Activated CD8-positive, alpha-beta T cell treated with anti-CD3 and anti-CD28 coated beads, Interleukin-2, amount 10 ng/mL, durations not matched to agents 7 days and 5 days (primary cell): ENCODE measurements at regions not wholly inside any gene's neighbourhood (a gene's known extent, or its start where the extent isn't known, plus 50 kb on each side); places are given as distances from the start of the nearest gene placed in this dataset.

Source experiments
- ATAC-seq: fragments of 150-1000 bp; cut with Tn5 transposase; one replicate; pipeline ENCODE4 v1.10.0; 2021; ENCODE audit warnings: moderate library complexity
- CTCF ChIA-PET: fragments of 350-600 bp; sonication (Branson Sonifier 250); formaldehyde crosslinking; loops from one replicate; lab custom pipeline; 2021; ENCODE audit warnings: antibody characterized with exemption; lab: Charles Lee
- POLR2A ChIA-PET: fragments of 350-600 bp; sonication (Branson Sonifier 250); formaldehyde crosslinking; loops from one replicate; lab custom pipeline; 2021; ENCODE audit warnings: antibody characterized with exemption; lab: Charles Lee
- DNase-seq: peaks from one replicate; pipeline ENCODE4 v3.0.0-alpha.2; 2020
- H3K27ac Mint-ChIP-seq: one replicate; pipeline ENCODE4 v1.8.0; 2021; ENCODE audit warnings: mild to moderate bottlenecking, mixed read lengths
- H3K27me3 Mint-ChIP-seq: one replicate; pipeline ENCODE4 v1.8.0; 2021; ENCODE audit warnings: low read depth, mixed read lengths
- H3K36me3 Mint-ChIP-seq: one replicate; pipeline ENCODE4 v1.8.0; 2021; ENCODE audit warnings: low read depth, mixed read lengths
- H3K4me1 Mint-ChIP-seq: one replicate; pipeline ENCODE4 v1.8.0; 2021; ENCODE audit warnings: low read depth, mixed read lengths
- H3K4me3 Mint-ChIP-seq: one replicate; pipeline ENCODE4 v1.8.0; 2021; ENCODE audit warnings: mild to moderate bottlenecking, mixed read lengths
- H3K9me3 Mint-ChIP-seq: one replicate; pipeline ENCODE4 v1.8.0; 2022; ENCODE audit warnings: mixed read lengths; ENCODE audit not compliant: insufficient read depth

- CTCF ChIA-PET: no interaction called here
- ATAC-seq: no peak
These were observed 103.5 kb upstream of the APC start for GRCh38 chr5:112634166-112634565.

GRCh38 chr5:112634796-112635195, 102.9 kb upstream of the APC start:
- Mint-ChIP-seq H3K9me3 (peaks cover 5% of the 10 kb centered on the region), H3K4me3 (no peak overlapping the region), H3K4me1 (no peaks in the 10 kb centered on the region), H3K36me3 (no peaks in the 10 kb centered on the region), H3K27ac (no peak overlapping the region), H3K27me3 (peaks cover 26% of the 10 kb centered on the region)
- ChIA-PET POLR2A (no interaction called here), CTCF (no interaction called here)
- DNase-seq (no peak), ATAC-seq (no peak)

More at GRCh38 chr5:112634166-112634565, 103.5 kb upstream of the APC start:
- H3K27me3 Mint-ChIP-seq: peaks cover 29% of the 10 kb centered on the region
- POLR2A ChIA-PET: no interaction called here
- H3K4me3 Mint-ChIP-seq: no peak overlapping the region
- H3K27ac Mint-ChIP-seq: no peak overlapping the region
- no peaks in the 10 kb centered on the region for H3K4me1 Mint-ChIP-seq
- DNase-seq: no peak
- no peaks in the 10 kb centered on the region for H3K36me3 Mint-ChIP-seq
- H3K9me3 Mint-ChIP-seq: peaks cover 5% of the 10 kb centered on the region

- CTCF ChIA-PET: no interaction called here
- no peak for ATAC-seq
- no peaks in the 10 kb centered on the region for H3K36me3 Mint-ChIP-seq
- H3K27me3 Mint-ChIP-seq: peaks cover 22% of the 10 kb centered on the region
- POLR2A ChIA-PET: no interaction called here
- DNase-seq: no peak
- H3K4me3 Mint-ChIP-seq: no peak overlapping the region
- no peaks in the 10 kb centered on the region for H3K4me1 Mint-ChIP-seq
- H3K27ac Mint-ChIP-seq: no peak overlapping the region
- H3K9me3 Mint-ChIP-seq: peaks cover 5% of the 10 kb centered on the region
These were observed 102.4 kb upstream of the APC start for GRCh38 chr5:112635276-112635675.

GRCh38 chr5:112635771-112636731, 101.6 kb upstream of the APC start:
- H3K9me3 Mint-ChIP-seq: peaks cover 5% of the 10 kb centered on the region
- no peak overlapping the region for H3K27ac Mint-ChIP-seq
- H3K27me3 Mint-ChIP-seq: peaks cover 17% of the 10 kb centered on the region
- POLR2A ChIA-PET: interaction anchor here (1.5 kb wide), 1 partner anchor 14 kb away, joined by 4 read pairs; no protein-coding TSS in a partner anchor
- H3K4me1 Mint-ChIP-seq: no peaks in the 10 kb centered on the region
- H3K36me3 Mint-ChIP-seq: no peaks in the 10 kb centered on the region
- no peak overlapping the region for H3K4me3 Mint-ChIP-seq
- ATAC-seq (no peak), DNase-seq (no peak)
- CTCF ChIA-PET: no interaction called here

- ChIA-PET CTCF (no interaction called here), POLR2A (interaction anchor here (1.5 kb wide), 1 partner anchor 13 kb away, joined by 4 read pairs; no protein-coding TSS in a partner anchor)
- no peak for ATAC-seq
- no peak for DNase-seq
- Mint-ChIP-seq H3K36me3 (no peaks in the 10 kb centered on the region), H3K4me1 (no peaks in the 10 kb centered on the region), H3K9me3 (peaks cover 5% of the 10 kb centered on the region), H3K4me3 (no peak overlapping the region), H3K27ac (no peak overlapping the region), H3K27me3 (peaks cover 14% of the 10 kb centered on the region)
These were observed 100.9 kb upstream of the APC start for GRCh38 chr5:112636751-112637150.

GRCh38 chr5:112637343-112637742, 100.3 kb upstream of the APC start:
- H3K4me1 Mint-ChIP-seq: no peaks in the 10 kb centered on the region
- ATAC-seq (no peak), DNase-seq (no peak)
- peaks cover 5% of the 10 kb centered on the region for H3K9me3 Mint-ChIP-seq
- H3K4me3 Mint-ChIP-seq: no peak overlapping the region
- H3K27me3 Mint-ChIP-seq: peaks cover 9% of the 10 kb centered on the region
- no peaks in the 10 kb centered on the region for H3K36me3 Mint-ChIP-seq
- no peak overlapping the region for H3K27ac Mint-ChIP-seq
- POLR2A ChIA-PET: interaction anchor here (1.5 kb wide), 1 partner anchor 13 kb away, joined by 4 read pairs; no protein-coding TSS in a partner anchor
- CTCF ChIA-PET: no interaction called here

- H3K4me3 Mint-ChIP-seq: no peak overlapping the region
- POLR2A ChIA-PET: interaction anchor here (0.9 kb wide), 1 partner anchor 58 kb away, joined by 3 read pairs; no protein-coding TSS in a partner anchor
- CTCF ChIA-PET: no interaction called here
These were observed 97.1 kb upstream of the APC start for GRCh38 chr5:112640546-112640945.

GRCh38 chr5:112641515-112642110, 96.1 kb upstream of the APC start:
- DNase-seq (no peak), ATAC-seq (no peak)
- ChIA-PET CTCF (no interaction called here), POLR2A (no interaction called here)
- Mint-ChIP-seq H3K4me3 (no peak overlapping the region), H3K36me3 (no peaks in the 10 kb centered on the region), H3K4me1 (no peaks in the 10 kb centered on the region), H3K27me3 (peaks cover 5% of the 10 kb centered on the region), H3K27ac (no peak overlapping the region), H3K9me3 (no peaks in the 10 kb centered on the region)

More at GRCh38 chr5:112640546-112640945, 97.1 kb upstream of the APC start:
- ATAC-seq: no peak
- DNase-seq: no peak
- Mint-ChIP-seq H3K9me3 (no peaks in the 10 kb centered on the region), H3K27ac (no peak overlapping the region), H3K27me3 (peaks cover 5% of the 10 kb centered on the region), H3K4me1 (no peaks in the 10 kb centered on the region), H3K36me3 (no peaks in the 10 kb centered on the region)

GRCh38 chr5:112642885-112643284, 94.8 kb upstream of the APC start:
- H3K9me3 Mint-ChIP-seq: no peaks in the 10 kb centered on the region

GRCh38 chr5:112643339-112643971, 94.2 kb upstream of the APC start:
- H3K9me3 Mint-ChIP-seq: no peaks in the 10 kb centered on the region
- no peak for DNase-seq
- no peak overlapping the region for H3K27ac Mint-ChIP-seq
- ChIA-PET CTCF (no interaction called here), POLR2A (no interaction called here)
- H3K27me3 Mint-ChIP-seq: peaks cover 7% of the 10 kb centered on the region
- H3K4me3 Mint-ChIP-seq: no peak overlapping the region
- no peaks in the 10 kb centered on the region for H3K36me3 Mint-ChIP-seq
- H3K4me1 Mint-ChIP-seq: no peaks in the 10 kb centered on the region
- no peak for ATAC-seq

More at GRCh38 chr5:112642885-112643284, 94.8 kb upstream of the APC start:
- DNase-seq (no peak), ATAC-seq (no peak)
- POLR2A ChIA-PET: no interaction called here
- Mint-ChIP-seq H3K4me3 (no peak overlapping the region), H3K36me3 (no peaks in the 10 kb centered on the region), H3K4me1 (no peaks in the 10 kb centered on the region), H3K27ac (no peak overlapping the region), H3K27me3 (peaks cover 5% of the 10 kb centered on the region)
- CTCF ChIA-PET: no interaction called here

- ATAC-seq (no peak), DNase-seq (no peak)
- H3K27me3 Mint-ChIP-seq: peaks cover 8% of the 10 kb centered on the region
- ChIA-PET CTCF (no interaction called here), POLR2A (no interaction called here)
- no peaks in the 10 kb centered on the region for H3K4me1 Mint-ChIP-seq
- no peak overlapping the region for H3K27ac Mint-ChIP-seq
- no peaks in the 10 kb centered on the region for H3K9me3 Mint-ChIP-seq
- H3K36me3 Mint-ChIP-seq: no peaks in the 10 kb centered on the region
- no peak overlapping the region for H3K4me3 Mint-ChIP-seq
These were observed 91.3 kb upstream of the APC start for GRCh38 chr5:112646139-112646936.
